ENCODE measurements at regions not wholly inside any gene's neighbourhood (a gene's known extent, or its start where the extent isn't known, plus 50 kb on each side); places are given as distances from the start of the nearest gene placed in this dataset.

GRCh38 chr5:67901814-67902496, 313.6 kb upstream of the PIK3R1 start:
- H3K36me3 ChIP-seq: no peaks in the 10 kb centered on the region
- H3K9me3 ChIP-seq: no peaks in the 10 kb centered on the region
- DNase-seq: no peak
- H3K4me3 ChIP-seq: no peak overlapping the region
- no peak overlapping the region for H3K27ac ChIP-seq
- TF ChIP-seq, protein P1, sequence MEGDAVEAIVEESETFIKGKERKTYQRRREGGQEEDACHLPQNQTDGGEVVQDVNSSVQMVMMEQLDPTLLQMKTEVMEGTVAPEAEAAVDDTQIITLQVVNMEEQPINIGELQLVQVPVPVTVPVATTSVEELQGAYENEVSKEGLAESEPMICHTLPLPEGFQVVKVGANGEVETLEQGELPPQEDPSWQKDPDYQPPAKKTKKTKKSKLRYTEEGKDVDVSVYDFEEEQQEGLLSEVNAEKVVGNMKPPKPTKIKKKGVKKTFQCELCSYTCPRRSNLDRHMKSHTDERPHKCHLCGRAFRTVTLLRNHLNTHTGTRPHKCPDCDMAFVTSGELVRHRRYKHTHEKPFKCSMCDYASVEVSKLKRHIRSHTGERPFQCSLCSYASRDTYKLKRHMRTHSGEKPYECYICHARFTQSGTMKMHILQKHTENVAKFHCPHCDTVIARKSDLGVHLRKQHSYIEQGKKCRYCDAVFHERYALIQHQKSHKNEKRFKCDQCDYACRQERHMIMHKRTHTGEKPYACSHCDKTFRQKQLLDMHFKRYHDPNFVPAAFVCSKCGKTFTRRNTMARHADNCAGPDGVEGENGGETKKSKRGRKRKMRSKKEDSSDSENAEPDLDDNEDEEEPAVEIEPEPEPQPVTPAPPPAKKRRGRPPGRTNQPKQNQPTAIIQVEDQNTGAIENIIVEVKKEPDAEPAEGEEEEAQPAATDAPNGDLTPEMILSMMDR (IDR thresholded peaks at IDR 0.05): no peak
- H3K9ac ChIP-seq (ENCODE audit: low read depth in 2 of 2, low read length in 2 of 2): no peak overlapping the region
- no peaks in the 10 kb centered on the region for H3K4me1 ChIP-seq
- no peaks in the 10 kb centered on the region for H3K27me3 ChIP-seq
- intact Hi-C loops (cut with DNase I): no loop called here

DNA sequence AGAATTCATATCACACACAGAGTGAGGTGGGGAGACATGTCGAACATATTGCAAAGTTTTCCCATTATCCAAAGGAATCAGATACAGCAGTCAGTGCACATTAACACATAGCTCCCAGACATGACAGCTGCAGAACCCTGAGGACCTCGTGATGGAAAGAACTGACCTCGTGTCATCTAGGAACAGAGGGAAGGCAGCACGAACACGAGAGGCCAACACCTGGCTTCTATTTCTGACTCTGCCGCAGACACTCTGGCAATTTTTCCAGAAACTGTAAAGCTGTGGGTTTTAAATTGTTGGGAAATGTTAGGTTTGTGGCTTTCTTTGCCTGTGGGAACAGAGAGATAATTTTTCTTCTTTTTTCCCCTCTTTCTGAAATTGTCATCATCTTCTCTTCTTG, 315.0 kb upstream of the PIK3R1 start:
- no peak overlapping the region for H3K27ac ChIP-seq
- intact Hi-C loops (cut with DNase I): no loop called here
- DNase-seq: no peak
- no peaks in the 10 kb centered on the region for H3K27me3 ChIP-seq
- no peaks in the 10 kb centered on the region for H3K36me3 ChIP-seq
- TF ChIP-seq, protein P1 (IDR thresholded peaks at IDR 0.05): no peak
- no peak overlapping the region for H3K9ac ChIP-seq (ENCODE audit: low read depth in 2 of 2, low read length in 2 of 2)
- H3K4me1 ChIP-seq: no peaks in the 10 kb centered on the region
- no peaks in the 10 kb centered on the region for H3K9me3 ChIP-seq
- H3K4me3 ChIP-seq: no peak overlapping the region

GRCh38 chr5:67897980-67898379, 317.6 kb upstream of the PIK3R1 start:
- TF ChIP-seq, protein P1 (IDR thresholded peaks at IDR 0.05): no peak
- Histone ChIP-seq H3K9me3 (no peaks in the 10 kb centered on the region), H3K27me3 (no peaks in the 10 kb centered on the region), H3K4me3 (no peak overlapping the region), H3K4me1 (no peaks in the 10 kb centered on the region), H3K9ac (ENCODE audit: low read depth in 2 of 2, low read length in 2 of 2) (no peak overlapping the region), H3K36me3 (no peaks in the 10 kb centered on the region), H3K27ac (no peak overlapping the region)
- DNase-seq: no peak
- intact Hi-C loops (cut with DNase I): no loop called here

DNA sequence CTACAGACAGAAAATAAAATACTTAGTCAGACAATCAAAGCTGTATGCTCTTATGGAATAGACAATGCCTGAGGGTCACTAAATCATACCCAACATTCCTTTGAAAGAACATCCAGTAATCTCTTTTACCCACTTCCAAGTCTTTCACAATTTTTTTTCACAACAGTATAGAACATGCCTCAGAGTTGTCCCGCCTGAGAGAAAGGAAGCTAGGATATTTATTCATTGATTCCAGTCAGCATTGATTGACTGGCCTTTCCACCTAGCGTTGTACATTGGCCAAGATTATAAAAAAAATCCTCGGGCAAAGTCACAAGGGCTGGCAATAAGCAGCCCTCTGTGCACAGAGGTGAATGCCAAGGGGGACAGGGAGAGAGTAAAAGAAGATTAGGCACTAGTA, 318.1 kb upstream of the PIK3R1 start:
- TF ChIP-seq, protein P1 (IDR thresholded peaks at IDR 0.05): no peak

DNA sequence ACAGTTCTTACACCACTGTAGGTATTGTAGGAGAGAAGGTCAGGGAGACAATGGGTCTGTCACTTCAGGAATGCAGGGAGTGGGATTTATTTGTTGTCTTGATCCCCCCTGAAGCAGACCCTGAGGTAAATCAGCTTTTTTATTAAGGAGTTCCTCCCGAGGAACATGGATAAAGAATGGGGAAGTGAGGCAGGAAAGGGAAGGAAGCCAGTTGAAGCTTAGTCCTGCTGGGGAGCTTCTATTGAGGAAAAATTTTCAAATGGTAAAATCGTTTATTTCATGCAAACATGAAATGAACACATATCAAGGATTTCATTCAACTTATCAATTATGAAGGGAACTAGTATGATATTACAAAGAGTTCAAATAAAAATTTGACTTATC, 318.6 kb upstream of the PIK3R1 start:
- intact Hi-C loops (cut with DNase I): no loop called here
- Histone ChIP-seq H3K9ac (ENCODE audit: low read depth in 2 of 2, low read length in 2 of 2) (no peak overlapping the region), H3K36me3 (no peaks in the 10 kb centered on the region), H3K4me3 (no peak overlapping the region), H3K9me3 (no peaks in the 10 kb centered on the region), H3K27me3 (no peaks in the 10 kb centered on the region), H3K27ac (no peak overlapping the region), H3K4me1 (no peaks in the 10 kb centered on the region)
- TF ChIP-seq, protein P1 (IDR thresholded peaks at IDR 0.05): no peak
- DNase-seq: no peak

More for the DNA sequence above, 318.1 kb upstream of the PIK3R1 start:
- Histone ChIP-seq H3K27me3 (no peaks in the 10 kb centered on the region), H3K4me3 (no peak overlapping the region), H3K36me3 (no peaks in the 10 kb centered on the region), H3K4me1 (no peaks in the 10 kb centered on the region), H3K9me3 (no peaks in the 10 kb centered on the region), H3K9ac (ENCODE audit: low read depth in 2 of 2, low read length in 2 of 2) (no peak overlapping the region), H3K27ac (no peak overlapping the region)
- no peak for DNase-seq
- intact Hi-C loops (cut with DNase I): no loop called here
